CD1c-positive myeloid dendritic cell (primary cell): ENCODE measurements at regions not wholly inside any gene's neighbourhood (a gene's known extent, or its start where the extent isn't known, plus 50 kb on each side); places are given as distances from the start of the nearest gene placed in this dataset.

Experiments
- DNase-seq: peaks from one replicate; pipeline ENCODE4 v3.0.0-alpha.2; 2016; ENCODE audit errors: extremely low spot score

GRCh38 chr9:18073002-18073401 lies 401.0 kb upstream of the ADAMTSL1 start:
- no peak for DNase-seq

GRCh38 chr9:18074041-18074440 lies 399.9 kb upstream of the ADAMTSL1 start:
- no peak for DNase-seq

GRCh38 chr9:18075253-18075952 lies 398.6 kb upstream of the ADAMTSL1 start:
- DNase-seq = no peak

- no peak for DNase-seq
Observed at GRCh38 chr9:18077941-18078678, 395.8 kb upstream of the ADAMTSL1 start.

- DNase-seq = no peak
Observed at GRCh38 chr9:18092138-18092537, 381.8 kb upstream of the ADAMTSL1 start.

GRCh38 chr9:18106006-18106560 lies 367.9 kb upstream of the ADAMTSL1 start:
- DNase-seq = no peak

- DNase-seq = no peak
Observed at GRCh38 chr9:18109675-18110074, 364.3 kb upstream of the ADAMTSL1 start.

- DNase-seq = no peak
Observed at GRCh38 chr9:18111146-18111545, 362.8 kb upstream of the ADAMTSL1 start.

GRCh38 chr9:18114559-18115475 lies 359.1 kb upstream of the ADAMTSL1 start:
- DNase-seq = no peak

GRCh38 chr9:18118268-18118667 lies 355.7 kb upstream of the ADAMTSL1 start:
- no peak for DNase-seq

- no peak for DNase-seq
Observed at GRCh38 chr9:18122171-18122570, 351.8 kb upstream of the ADAMTSL1 start.

GRCh38 chr9:18124760-18125159 lies 349.2 kb upstream of the ADAMTSL1 start:
- no peak for DNase-seq

- no peak for DNase-seq
Observed at GRCh38 chr9:18126831-18127498, 347.0 kb upstream of the ADAMTSL1 start.

GRCh38 chr9:18127499-18127875 lies 346.5 kb upstream of the ADAMTSL1 start:
- DNase-seq = no peak

GRCh38 chr9:18129809-18130334 lies 344.1 kb upstream of the ADAMTSL1 start:
- DNase-seq = no peak

GRCh38 chr9:18136354-18136994 lies 337.5 kb upstream of the ADAMTSL1 start:
- no peak for DNase-seq

- DNase-seq = no peak
Observed at GRCh38 chr9:18137815-18138214, 336.1 kb upstream of the ADAMTSL1 start.

- no peak for DNase-seq
Observed at GRCh38 chr9:18138656-18139055, 335.3 kb upstream of the ADAMTSL1 start.

GRCh38 chr9:18141681-18142080 lies 332.3 kb upstream of the ADAMTSL1 start:
- no peak for DNase-seq

GRCh38 chr9:18143073-18143745 lies 330.7 kb upstream of the ADAMTSL1 start:
- no peak for DNase-seq
